GM21360 (cell line): ENCODE measurements at regions not wholly inside any gene's neighbourhood (a gene's known extent, or its start where the extent isn't known, plus 50 kb on each side); places are given as distances from the start of the nearest gene placed in this dataset.

Experiments used
- ATAC-seq: cut with Tn5 transposase; IDR thresholded peaks from one replicate; pipeline ENCODE4 v1.9.1; 2021; ENCODE audit warnings: mild to moderate bottlenecking, moderate library complexity; ENCODE audit not compliant: unreplicated experiment

DNA sequence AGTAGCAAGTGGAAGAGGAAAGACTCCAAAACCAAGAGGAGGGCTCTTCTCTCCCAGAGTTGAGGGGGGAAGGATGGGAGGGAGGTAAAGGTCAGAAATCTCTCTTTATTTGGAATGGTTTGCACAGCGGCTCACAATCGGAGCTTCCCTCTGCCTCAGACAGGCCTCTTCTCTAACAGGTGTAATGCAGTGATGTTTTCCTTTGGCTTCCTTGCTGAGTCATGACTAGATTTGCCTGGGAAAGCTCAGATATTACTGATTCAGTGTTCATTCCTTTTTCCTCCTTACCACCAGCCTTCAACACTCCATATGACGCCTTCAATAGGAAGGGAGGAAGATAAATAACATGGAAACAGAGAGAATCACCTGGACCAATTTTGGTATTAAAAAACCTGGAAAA lies 136.6 kb downstream of the RNF152 start:
- ATAC-seq: no peak

DNA sequence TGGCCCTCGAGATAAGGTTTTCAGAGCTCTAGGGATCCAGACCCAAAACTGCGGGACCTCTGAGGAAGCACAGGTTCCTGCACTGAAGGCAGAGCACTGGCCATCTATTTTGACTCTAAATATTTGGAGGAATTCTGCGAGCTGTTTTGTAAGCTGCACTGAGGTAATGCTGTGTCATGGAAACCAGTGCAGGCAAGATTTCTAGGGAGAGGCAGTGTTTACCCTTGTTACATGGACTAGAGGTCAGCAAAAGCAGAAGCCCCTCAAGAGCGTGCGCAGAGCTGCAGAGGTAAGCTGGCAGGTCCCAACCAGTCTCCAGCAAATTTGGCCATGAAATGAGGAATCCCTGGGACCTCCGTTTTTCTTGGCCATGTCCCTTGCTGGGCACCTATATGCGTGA lies 137.3 kb downstream of the RNF152 start:
- no peak for ATAC-seq

DNA sequence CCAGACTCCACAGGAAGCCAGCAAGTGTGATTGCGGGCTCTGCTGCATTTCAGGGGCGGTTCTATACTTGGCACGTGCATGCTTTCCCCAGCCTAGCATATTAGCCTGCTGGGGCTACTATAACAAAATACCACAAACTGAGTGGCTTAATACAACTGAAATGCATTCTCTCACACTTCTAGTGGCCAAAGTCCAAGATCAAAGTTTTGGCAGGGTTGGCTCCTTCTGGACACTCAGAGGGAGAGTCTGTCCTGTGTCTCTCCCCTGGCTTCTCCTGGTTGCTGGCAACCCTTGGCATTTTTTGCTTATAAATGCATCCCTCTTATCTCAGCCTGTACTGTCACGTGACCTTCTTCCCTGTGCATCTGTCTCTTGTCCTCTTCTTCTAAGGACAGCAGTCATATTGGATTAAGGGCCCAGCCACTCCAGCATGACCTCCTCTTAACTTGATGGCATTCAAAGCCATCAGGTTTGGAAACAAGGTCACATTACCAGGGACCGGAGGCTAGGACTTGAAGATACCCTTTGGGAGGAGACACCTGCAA lies 138.7 kb downstream of the RNF152 start:
- ATAC-seq: no peak

DNA sequence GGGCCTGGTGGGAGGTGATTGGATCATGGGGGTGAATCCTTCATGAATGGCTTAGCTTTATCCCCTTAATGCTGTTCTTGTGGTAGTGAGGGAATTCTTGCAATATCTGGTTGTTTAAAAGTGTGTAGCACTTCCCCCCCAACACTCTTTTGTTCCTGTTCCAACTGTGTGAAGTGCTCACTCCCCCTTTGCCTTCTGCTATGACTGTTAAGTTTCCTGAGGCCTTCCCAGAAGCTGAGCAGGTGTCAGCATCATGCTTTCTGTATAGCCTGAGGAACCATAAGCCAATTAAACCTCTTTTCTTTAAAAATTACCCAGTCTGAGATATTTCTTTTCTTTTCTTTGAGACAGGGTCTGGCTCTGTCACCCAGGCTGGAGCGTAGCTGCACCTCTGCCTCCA lies 139.4 kb downstream of the RNF152 start:
- ATAC-seq: no peak

DNA sequence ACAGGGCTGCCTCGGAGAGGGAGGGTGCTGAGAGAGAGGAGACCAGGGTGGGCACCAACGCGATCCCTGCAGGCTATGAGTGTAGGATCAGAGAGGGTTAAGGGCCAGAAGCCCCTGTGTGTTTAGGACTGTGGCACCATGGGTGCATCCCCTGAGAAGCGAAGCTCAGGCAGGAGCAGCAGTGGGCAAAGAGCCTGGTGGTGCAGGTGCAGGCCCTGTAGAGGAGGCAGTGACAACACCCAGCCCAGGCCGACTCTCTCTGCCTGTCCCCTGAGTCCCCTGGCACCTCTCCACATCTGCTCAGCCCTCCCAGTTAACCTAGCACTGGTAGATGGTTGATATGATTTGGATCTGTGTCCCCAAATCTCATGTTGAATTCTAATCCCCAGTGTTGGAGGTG lies 139.8 kb downstream of the RNF152 start:
- ATAC-seq: no peak

DNA sequence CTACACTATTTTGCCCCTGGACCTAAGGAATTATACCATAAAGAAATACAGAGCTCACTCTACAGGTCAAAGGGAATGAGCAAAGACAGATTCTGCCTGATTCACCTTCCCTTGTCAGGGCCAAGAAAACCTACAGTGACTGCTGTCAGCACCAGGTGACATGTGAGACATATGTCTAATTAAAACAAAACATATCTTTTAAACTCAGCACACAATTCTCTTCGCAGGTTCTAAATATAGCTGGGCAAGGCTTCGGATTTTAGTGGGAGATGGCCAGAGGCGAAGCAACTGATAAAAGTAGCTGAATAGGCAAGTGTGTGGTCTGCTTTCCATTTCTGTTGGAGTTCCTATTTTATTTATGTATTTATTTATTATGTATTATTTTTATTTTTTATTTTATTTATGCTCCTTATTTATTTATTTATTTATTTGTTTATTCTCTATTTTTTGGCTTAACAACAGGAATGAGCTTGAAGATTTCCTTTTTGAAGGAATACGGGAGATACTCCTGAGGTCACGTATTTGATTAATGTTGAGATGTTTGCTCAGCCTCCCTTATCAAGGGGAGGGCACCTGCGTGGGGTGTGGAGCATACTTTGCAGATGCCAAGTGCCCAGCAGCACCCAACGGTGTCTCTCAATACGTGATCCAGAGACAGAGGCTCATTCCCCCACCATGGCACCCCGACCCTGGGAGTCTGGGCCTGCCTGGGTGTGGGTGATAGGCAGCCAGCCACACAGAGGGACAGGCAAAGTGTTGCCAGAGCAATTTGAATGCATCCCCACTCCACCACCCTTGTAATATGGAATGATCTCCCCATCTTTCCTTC lies 141.8 kb downstream of the RNF152 start:
- ATAC-seq: no peak

DNA sequence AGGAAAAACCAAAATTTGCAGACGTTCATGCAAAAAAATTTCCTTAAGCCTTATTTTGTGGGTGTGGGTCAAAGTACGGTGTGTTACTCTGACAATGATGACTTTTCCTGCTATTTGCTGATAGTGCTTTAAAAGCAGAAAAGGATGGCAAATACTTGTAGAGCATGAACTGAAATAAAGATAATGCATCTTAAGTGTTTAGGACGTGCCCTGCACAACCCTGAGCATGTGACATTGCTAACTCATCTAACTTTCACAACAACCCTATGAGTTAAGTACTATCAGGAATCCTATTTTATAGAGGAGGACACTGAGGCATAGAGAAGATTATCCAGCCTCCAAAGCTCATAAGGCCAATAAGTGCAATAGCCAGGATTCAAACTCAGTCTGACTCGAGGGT lies 143.3 kb downstream of the RNF152 start:
- no peak for ATAC-seq

DNA sequence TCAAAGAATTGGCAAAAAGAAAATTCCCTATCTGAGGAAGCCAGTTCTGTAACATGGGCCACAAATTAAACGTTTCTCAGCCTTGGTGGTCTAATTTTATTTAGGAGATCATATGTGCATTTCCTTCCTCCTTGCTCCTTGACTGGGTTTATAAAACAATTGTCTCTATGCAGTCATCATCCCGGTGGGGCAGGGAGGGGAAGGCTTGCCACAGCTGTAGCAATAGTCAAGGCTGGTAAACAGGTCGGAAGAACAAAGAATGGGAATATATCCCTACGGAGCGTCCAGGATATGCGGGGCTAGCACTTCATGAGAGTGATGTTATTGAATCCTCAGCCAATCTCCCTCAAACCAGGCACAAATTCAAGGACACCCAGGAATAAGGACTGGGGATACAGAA lies 143.8 kb downstream of the RNF152 start:
- ATAC-seq: no peak

DNA sequence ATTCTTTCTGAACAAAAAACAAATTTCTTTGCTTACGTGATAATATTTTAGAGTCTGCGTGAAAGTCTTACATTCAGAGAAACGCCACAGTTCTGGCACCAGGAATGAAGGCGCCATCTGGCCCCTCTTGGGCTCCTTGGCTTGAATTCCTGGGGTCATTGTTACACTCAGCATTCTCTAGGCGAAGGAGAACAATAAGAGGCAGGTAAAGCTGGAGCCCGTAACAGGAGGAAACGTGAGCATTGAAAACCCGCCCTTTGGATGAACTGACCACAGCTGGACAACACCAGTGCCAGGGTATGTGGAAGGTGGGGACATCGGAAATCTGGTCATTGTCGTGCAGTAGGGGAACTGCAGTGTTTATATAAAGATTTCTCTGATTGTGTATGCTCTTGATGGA lies 144.8 kb downstream of the RNF152 start:
- no peak for ATAC-seq

DNA sequence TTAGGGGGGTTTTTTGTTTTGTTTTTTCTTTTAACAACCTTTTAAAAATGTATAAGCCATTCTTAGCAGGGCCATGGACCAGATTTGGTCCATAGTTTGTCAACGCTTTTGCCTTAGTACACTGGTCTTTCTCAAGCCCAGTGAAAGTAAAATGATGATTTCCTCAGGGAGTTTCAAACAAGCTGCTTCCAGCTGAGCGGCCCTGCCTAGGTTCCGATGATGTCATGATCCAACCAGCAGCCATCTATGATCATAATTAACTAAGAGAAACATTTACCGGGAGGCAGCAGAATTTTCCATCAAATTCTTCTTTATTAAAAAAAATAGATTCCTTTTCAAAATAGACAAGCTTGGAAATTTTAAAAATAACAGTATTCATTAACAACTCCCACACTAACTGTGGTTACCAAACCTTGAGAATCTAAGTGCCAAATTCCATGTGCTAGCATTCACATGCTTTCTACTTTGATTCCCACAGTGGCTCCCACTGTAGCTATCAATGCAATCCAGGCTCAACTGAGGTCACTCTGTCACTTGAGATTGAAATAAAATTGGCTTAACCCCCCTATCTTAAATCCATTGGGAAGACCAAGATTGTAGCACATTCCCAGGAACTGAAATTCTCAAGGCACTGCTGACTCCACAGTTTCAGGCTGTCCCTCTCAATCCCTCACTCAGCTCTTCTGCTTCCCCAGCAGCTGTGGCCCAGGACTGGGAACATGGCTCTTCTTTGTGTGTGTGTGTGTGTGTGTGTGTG lies 148.9 kb downstream of the RNF152 start:
- ATAC-seq: no peak

DNA sequence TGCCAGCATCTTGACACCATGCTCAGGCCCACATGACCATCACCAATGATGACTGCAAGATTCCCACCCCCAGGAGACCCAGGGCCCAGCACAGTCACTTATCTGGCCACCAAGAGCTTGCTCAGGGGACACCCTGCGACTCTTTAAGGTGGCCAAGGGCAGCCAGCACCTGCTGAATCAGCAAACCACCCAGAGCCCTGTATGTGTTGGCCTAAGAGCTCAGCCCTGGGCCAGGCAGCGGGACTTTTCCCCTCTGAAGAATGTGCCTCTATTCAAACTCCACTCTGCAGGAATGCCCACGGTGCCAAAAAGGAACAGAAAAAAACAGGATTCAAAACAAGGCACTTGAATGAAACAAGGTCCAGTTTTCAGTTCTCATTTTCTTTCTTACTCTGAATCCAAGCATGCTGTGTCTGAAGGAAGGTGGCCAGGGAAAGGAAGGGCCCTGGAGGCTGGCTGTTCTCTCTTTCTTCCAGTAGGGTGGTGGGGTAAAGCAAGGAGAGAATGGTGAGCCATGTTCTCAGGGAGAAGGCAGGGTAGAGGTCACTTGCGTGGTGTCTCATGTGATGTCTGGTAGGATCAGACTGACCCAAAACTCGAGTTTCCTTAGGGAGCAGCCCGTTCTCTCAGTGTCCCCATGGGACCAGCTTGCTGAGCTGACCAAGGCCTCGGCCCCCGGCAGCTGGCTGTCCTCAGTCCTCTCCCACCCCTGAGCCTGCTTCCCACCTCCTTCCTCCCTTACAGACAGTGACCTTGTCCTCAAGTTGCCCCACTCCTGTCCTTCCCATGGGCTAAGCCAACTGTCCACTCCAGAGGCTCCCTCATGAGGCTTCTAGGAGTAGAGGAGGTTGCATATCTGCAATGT lies 150.0 kb downstream of the RNF152 start:
- no peak for ATAC-seq

DNA sequence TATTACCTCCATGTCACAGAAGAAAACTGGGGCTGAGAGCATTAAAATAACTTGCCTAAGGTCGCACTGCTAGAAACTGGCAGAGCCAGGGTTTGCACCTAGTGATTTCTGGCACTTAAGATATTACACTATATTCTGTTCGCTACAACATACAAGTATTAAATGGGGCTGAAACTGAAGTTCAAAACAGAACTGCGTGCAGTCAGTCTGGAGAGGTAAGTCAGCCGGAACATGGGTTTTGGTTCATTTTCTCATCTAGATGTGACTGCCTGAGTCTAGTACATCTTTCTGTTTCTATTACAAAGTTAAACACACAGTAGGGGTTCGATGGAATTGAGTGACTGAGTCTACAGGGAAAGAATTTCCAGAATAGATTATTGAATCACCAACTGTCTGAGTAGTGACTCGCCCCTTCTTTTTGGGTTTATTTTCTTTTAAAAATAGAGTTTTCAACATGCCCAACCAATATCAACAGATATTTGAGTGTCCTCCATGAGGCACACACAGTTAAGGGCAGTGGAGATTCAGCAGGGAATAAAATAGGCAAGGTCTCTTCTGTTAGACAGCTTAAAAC lies 150.8 kb downstream of the RNF152 start:
- ATAC-seq: peak; percentile 56

DNA sequence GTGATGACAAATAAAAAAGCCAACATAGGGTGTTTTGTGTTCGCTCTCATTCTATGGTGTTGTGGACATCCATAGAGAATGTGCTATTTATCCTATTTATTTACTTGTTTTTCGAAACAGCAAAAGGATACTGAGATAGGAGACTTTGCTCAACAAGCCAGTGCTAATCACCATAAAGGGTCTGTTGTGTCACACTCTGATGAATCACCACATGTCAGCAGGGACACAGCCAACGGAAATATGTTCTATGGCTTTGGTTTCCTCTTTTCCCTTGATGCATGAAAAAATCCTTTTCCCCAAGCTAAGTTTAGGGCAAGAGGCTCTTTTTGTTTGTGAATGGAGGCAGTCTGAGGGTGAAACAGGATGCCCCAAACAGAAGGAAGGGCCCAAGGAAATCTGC lies 154.3 kb downstream of the RNF152 start:
- no peak for ATAC-seq

DNA sequence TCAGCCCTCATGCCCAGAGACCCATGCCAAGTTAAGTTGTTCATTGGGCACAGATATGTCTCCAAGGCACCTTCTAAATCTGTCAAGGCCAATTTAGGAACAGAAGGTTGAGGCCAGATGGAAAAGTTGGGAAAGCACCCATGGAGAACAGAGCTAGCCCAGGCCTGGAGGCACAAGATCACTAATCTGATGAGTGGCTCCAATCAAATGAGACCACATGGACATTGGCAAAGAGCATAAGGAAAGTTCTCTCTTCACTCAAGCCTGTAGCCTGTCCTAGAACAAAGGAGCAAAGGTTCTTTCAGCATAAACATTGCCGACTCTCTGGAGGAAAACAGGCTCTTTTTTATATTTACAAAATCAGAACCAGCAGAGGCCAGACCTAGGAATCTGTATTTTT lies 154.8 kb downstream of the RNF152 start:
- ATAC-seq: no peak

DNA sequence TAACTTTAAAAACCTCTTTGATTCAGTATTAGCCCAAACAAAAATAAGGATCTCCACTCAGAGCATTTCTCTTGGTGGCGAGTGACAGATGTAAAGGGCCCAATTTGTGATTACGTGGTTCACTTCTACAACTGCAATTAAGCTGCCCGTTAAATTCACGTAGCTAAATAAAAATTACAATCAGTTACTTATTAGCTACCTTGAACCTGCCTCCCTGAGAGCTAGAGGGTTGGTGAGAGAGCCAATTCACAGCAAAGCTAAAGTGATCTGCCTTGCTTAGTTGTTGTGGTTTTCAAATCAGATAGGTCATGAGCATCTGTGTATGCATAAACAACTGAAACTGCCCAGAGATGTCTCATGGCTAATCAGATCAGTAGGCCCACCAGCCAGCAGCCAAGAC lies 156.7 kb downstream of the RNF152 start:
- no peak for ATAC-seq

DNA sequence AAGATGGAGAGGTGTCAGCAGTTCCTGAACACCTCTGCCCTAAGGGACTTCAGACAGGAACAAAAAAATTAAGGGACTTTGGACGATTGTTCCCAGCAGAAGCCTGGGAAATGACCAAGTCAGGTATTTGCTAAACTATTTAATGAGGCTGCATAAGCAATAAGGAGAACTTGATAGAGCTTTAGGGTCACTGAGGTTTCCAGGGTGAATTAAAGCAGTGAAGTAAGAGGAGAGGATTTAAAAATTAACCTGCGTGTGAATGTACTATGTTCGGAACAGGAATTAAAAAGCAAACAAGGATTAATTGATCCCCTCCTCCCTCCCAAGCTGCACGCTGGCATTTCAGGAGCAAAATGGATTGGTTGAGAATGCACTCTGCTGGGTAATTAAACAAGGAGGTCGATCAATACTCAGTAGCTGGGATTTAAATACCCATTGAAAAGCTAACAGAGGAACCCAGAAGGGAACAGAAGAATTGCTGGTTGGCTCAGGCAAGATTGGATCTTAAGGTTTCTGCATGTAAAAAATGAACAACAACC lies 157.2 kb downstream of the RNF152 start:
- ATAC-seq: no peak

DNA sequence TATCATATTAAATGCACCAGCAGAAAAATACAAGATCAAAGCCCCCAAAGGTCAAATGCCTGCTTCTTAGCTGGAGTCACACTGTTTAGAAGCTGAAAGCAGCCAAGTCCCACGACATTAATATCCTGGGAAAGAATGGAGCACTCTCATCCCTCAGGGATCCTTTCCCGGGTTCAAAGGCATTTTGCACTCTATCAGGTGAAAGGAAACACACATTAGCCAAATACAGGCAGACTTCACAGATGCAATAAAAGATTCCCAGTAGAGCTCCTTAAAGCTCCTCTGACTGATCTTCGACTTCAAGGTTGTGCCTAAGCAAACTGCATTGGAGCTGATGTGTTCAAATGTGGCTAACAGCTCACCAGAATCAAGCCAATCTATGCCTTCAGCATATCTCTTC lies 158.4 kb downstream of the RNF152 start:
- ATAC-seq: no peak

DNA sequence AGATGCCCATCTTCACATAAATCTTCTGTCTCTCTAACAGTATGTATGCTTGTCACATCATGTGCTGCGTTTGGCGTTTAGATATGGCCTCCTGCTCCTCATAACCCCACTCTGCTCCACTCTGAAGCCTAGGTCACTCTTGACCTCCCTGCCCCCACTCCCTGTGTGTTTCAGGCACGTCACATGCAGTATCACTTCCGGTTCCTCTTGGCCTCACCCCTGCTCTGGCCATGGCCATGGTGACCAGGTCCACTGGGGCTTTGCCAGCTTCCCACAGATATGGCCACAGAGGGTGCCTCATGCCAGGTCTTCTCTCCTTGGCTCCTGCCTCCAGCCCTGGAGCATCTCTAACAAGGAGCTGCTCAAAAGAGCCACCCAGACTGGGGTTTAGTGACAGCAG lies 160.0 kb downstream of the RNF152 start:
- no peak for ATAC-seq

DNA sequence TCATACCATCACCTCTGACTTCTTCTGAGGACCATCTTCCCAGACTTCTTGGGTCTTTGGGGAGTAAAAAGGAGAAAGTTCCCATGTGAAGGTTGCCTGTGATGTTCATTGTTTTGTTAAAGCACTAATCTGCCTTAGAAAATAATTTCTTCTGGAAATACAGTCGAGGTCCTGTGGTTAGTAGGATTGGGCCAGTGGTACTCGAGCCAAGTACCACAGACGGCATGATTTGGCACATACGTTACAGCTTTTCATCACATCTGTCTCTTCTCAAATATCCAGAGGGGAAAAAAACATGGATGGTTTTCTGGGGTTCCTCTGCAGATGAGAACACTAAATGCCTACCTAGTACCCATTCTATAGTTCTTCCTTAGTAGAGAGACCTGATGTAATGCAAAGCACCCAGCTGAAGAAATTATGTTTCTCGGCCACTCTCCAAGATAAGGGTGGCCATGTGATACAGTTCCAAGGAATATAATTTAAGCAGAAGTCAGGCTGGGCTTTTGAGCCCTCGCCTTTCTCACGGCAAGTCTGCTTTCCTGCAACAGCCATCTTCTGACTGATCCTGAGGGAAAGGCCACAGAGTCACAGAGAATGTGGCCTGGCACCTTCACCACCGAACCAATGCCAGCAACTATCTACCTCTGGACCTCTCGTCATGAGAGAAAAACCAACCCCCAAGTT lies 161.0 kb downstream of the RNF152 start:
- ATAC-seq: no peak

DNA sequence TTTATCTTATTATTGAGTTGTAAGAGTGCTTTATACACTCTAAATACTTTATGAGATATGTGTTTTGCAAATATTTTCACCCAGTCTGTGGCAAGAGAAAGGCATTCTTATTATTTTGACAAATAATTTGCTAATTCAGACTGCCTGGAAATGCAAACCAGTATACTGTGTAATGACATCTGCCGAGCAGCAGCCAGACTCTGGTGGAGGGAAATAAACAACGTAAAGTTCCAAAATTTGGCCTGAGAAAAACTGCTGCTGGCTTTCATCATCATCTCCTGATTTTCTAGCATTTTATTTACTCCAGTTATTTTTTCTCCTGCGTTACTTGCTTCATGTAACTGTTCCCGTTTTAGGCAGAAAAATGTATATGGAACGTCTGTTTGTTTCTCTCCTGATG lies 161.6 kb downstream of the RNF152 start:
- ATAC-seq: no peak
